Kidney tubule cell (primary cell): ENCODE measurements at regions not wholly inside any gene's neighbourhood (a gene's known extent, or its start where the extent isn't known, plus 50 kb on each side); places are given as distances from the start of the nearest gene placed in this dataset.

Experiments
- DNase-seq: peaks from one replicate; pipeline ENCODE4 v3.0.0-alpha.2; 2018; ENCODE audit warnings: low spot score

DNA sequence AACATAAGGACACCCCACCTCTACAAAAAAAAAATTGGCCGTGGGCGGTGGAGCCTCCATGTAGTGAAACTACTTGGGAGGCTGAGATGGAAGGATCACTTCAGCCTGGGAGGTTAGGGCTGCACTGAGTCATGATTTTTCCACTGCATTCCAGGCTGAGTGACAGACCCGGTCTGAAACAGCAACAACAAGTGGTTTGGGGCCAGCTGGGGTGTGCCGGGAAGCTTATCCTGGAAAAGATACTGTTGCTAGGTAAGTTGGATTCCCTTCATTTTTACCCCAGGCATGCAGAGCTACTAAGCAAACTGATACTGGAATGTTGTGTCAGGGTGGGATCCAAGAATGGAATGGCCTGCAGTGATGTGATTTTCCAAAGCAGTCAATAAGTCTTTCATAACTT is 57.0 kb downstream of the XAGE2 start:
- DNase-seq: peak; percentile 42

DNA sequence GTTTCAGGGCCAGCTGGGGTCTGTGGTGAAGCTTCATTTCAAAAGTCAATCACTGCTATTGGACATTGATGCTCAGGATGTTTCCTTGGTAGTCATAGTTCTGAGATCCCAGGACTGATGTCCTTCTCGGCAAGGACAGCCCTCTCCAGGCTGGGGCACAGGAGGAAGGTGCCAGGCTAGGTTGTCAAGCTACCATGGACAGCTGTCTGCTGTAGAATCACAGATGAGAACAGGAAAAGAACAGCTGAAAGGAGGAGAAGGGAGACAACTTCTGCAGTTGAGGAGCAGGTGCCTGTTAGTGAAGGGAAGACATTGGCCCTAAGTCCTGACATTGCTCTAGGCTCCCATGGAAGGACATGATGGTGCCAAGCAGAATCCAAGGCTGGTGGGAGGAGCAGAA is 58.0 kb downstream of the XAGE2 start:
- DNase-seq: no peak

DNA sequence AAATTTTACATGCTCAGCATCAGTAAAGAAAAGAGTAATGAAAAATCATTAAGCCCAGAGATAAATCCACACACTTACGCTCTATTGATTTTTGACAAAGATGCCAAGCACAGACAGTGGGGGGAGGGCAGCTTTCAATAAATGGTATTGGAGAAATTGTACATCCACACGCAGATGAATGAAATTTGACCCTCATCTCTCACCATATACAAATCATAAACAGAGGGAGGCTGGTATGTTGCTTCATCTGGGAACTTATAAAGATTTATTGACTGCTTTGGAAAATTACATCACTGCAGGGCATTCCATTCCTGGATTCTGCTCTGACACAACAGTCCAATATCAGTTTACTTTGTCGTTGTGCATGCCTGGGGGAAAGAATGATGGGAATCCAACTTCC is 58.4 kb upstream of the XAGE1A start:
- no peak for DNase-seq
